A549 (cell line): ENCODE measurements at regions not wholly inside any gene's neighbourhood (a gene's known extent, or its start where the extent isn't known, plus 50 kb on each side); places are given as distances from the start of the nearest gene placed in this dataset.

ENCODE experiments used
- JUNB ChIP-seq: fragments of >200 bp; sonication (Bioruptor Twin); formaldehyde crosslinking; IDR thresholded peaks from 2 replicates; pipeline ENCODE4 v1.6.1; 2016
- TF ChIP-seq, protein P1 (sequence below): fragments of >200 bp; sonication (Bioruptor Twin); formaldehyde crosslinking; IDR thresholded peaks from 3 replicates; pipeline ENCODE4 v1.5.1; 2016

DNA sequence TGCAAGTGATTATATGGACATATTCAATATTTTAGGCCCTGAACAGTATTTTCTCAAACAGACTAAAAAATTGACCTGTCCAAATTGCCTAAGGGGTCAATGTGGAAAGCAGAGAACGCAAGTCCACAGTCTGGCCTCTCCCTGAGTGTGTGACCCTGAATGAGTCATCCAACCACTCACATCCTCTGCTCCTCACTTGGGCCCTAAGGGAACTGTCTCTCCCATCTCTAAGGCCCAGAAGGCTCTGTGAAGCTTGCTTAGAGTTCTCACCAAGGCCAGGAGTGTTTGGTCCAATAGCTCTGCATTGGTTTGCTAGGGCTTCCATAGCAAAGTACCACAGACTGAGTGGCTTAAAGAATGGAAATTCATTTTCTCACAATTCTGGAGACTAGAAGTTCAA lies 155.1 kb downstream of the LSM5 start:
- TF ChIP-seq, protein P1, sequence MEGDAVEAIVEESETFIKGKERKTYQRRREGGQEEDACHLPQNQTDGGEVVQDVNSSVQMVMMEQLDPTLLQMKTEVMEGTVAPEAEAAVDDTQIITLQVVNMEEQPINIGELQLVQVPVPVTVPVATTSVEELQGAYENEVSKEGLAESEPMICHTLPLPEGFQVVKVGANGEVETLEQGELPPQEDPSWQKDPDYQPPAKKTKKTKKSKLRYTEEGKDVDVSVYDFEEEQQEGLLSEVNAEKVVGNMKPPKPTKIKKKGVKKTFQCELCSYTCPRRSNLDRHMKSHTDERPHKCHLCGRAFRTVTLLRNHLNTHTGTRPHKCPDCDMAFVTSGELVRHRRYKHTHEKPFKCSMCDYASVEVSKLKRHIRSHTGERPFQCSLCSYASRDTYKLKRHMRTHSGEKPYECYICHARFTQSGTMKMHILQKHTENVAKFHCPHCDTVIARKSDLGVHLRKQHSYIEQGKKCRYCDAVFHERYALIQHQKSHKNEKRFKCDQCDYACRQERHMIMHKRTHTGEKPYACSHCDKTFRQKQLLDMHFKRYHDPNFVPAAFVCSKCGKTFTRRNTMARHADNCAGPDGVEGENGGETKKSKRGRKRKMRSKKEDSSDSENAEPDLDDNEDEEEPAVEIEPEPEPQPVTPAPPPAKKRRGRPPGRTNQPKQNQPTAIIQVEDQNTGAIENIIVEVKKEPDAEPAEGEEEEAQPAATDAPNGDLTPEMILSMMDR = no peak
- no peak for TF ChIP-seq JUNB
